Panc1 (cell line): ENCODE measurements at regions not wholly inside any gene's neighbourhood (a gene's known extent, or its start where the extent isn't known, plus 50 kb on each side); places are given as distances from the start of the nearest gene placed in this dataset.

Experiments used
- ATAC-seq: fragments of 200-7000 bp; cut with Tn5 transposase; 2 replicates; pipeline ENCODE4 v1.9.1; 2020; ENCODE audit warnings: mild to moderate bottlenecking, moderate library complexity
- BruUV-seq: library from RNA; stranded (reverse); fragments of 400-500 nt; replicated peaks from 2 replicates; lab custom pipeline; 2021; lab: Mats Ljungman, UMichigan
- CTCF ChIA-PET: fragments of 300-600 bp; sonication (Branson Sonifier 250); formaldehyde crosslinking; loops from one replicate; lab custom pipeline; 2022; ENCODE audit warnings: antibody characterized with exemption; lab: Charles Lee
- POLR2A ChIA-PET: fragments of 300-600 bp; sonication (Branson Sonifier 250); formaldehyde crosslinking; loops from one replicate; lab custom pipeline; 2022; ENCODE audit warnings: antibody characterized with exemption; lab: Charles Lee
- DNase-seq: peaks from one replicate; pipeline ENCODE4 v3.0.0-alpha.2; 2010; ENCODE audit warnings: low read depth, low spot score
- H3K27ac ChIP-seq: 2 replicates; pipeline ENCODE4 v1.5.1; 2011; ENCODE audit warnings: mild to moderate bottlenecking, low read length, inconsistent platforms
- H3K27me3 ChIP-seq: fragments of 200-500 bp; sonication (Bioruptor generic); 2 replicates; pipeline ENCODE4 v1.6.0; 2014; ENCODE audit warnings: low read length, inconsistent platforms; ENCODE audit not compliant: control insufficient read depth, insufficient read depth
- H3K36me3 ChIP-seq: fragments of 200-500 bp; sonication (Bioruptor generic); 2 replicates; pipeline ENCODE4 v1.5.1; 2014; ENCODE audit warnings: inconsistent platforms, mild to moderate bottlenecking, low read length, moderate library complexity; ENCODE audit not compliant: control insufficient read depth, insufficient read depth
- H3K4me1 ChIP-seq: 2 replicates; pipeline ENCODE4 v1.5.1; 2011; ENCODE audit warnings: inconsistent platforms, mild to moderate bottlenecking, low read length, moderate library complexity; ENCODE audit not compliant: control insufficient read depth, insufficient read depth
- H3K4me3 ChIP-seq, 2 experiments: 2 replicates each; pipeline ENCODE4 v1.5.1; 2011 to 2012; ENCODE audit warnings: low read depth in 2 of 2, low read length in 2 of 2, mild to moderate bottlenecking in 2 of 2, inconsistent platforms in 1 of 2, moderate library complexity in 1 of 2
- H3K9me3 ChIP-seq: fragments of 200-500 bp; sonication (Bioruptor generic); 2 replicates; pipeline ENCODE4 v1.5.1; 2014; ENCODE audit warnings: low read depth, mild to moderate bottlenecking, inconsistent platforms, low read length, moderate library complexity; ENCODE audit not compliant: control insufficient read depth, insufficient read depth
- CTCF ChIP-seq: fragments of 450-650 bp; IDR thresholded peaks from 2 replicates; pipeline ENCODE4 v1.5.1; 2017; ENCODE audit warnings: mild to moderate bottlenecking
- POLR2AphosphoS5 ChIP-seq: IDR thresholded peaks from 2 replicates; pipeline ENCODE4 v1.6.1; 2012; ENCODE audit warnings: mild to moderate bottlenecking, low read depth, low read length, moderate library complexity
- REST ChIP-seq, 2 experiments: IDR thresholded peaks; 2 replicates each; pipeline ENCODE4 v1.6.1; 2011 to 2012; ENCODE audit warnings: low read depth in 2 of 2, control low read depth in 1 of 2, low read length in 1 of 2, mild to moderate bottlenecking in 1 of 2, moderate library complexity in 1 of 2; ENCODE audit not compliant: insufficient read depth in 1 of 2
- SIN3A ChIP-seq: IDR thresholded peaks from 2 replicates; pipeline ENCODE4 v1.6.1; 2012; ENCODE audit warnings: low read depth, mild to moderate bottlenecking, low read length, moderate library complexity, borderline replicate concordance; ENCODE audit not compliant: insufficient read depth
- TCF7L2 ChIP-seq: IDR thresholded peaks from 2 replicates; pipeline ENCODE4 v1.6.1; 2011; ENCODE audit warnings: mild to moderate bottlenecking, low read depth, low read length, inconsistent platforms
- in situ Hi-C: cut with HindIII; loops from 2 replicates; pipeline ENCODE4 v1.10.0; 2016; ENCODE audit warnings: low sequenced_read_pairs, low pct_unique_long_range_greater_than_20kb
- intact Hi-C: fragments of 100-400 bp; cut with micrococcal nuclease; formaldehyde crosslinking; loops from one replicate; pipeline ENCODE4 v1.10.0; 2022; ENCODE audit not compliant: unreplicated experiment

- intact Hi-C loops = no loop called here
- BruUV-seq = no TSS peak
- Histone ChIP-seq H3K9me3 (no peaks in the 10 kb centered on the region), H3K36me3 (no peaks in the 10 kb centered on the region), H3K27me3 (no peaks in the 10 kb centered on the region), H3K27ac (no peak overlapping the region), H3K4me1 (no peaks in the 10 kb centered on the region), H3K4me3 (no peak overlapping the region)
- CTCF ChIA-PET = no interaction called here
- in situ Hi-C loops = no loop called here
- POLR2A ChIA-PET = no interaction called here
- TF ChIP-seq CTCF = no peak
- DNase-seq = no peak
- ATAC-seq = no peak
These were observed 746.8 kb downstream of the HDGFL1 start for GRCh38 chr6:23316131-23316530.

- ATAC-seq (no peak), DNase-seq (no peak)
- TF ChIP-seq POLR2AphosphoS5 (no peak), SIN3A (no peak), TCF7L2 (no peak), REST (IDR thresholded peaks at IDR 0.05; ENCODE audit: insufficient read depth in 1 of 2, low read depth in 2 of 2, low read length in 1 of 2) (no peak), CTCF (no peak)
- Histone ChIP-seq H3K4me1 (no peaks in the 10 kb centered on the region), H3K27ac (no peak overlapping the region), H3K9me3 (no peaks in the 10 kb centered on the region), H3K27me3 (no peaks in the 10 kb centered on the region), H3K36me3 (no peaks in the 10 kb centered on the region), H3K4me3 (no peak overlapping the region)
- CTCF ChIA-PET = no interaction called here
- intact Hi-C loops = no loop called here
- in situ Hi-C loops = no loop called here
- POLR2A ChIA-PET = no interaction called here
- BruUV-seq = no TSS peak
These were observed 747.6 kb downstream of the HDGFL1 start for GRCh38 chr6:23316931-23317330.

GRCh38 chr6:23319582-23319981 lies 750.2 kb downstream of the HDGFL1 start:
- Histone ChIP-seq H3K9me3 (no peaks in the 10 kb centered on the region), H3K36me3 (no peaks in the 10 kb centered on the region), H3K27ac (no peak overlapping the region), H3K4me3 (no peak overlapping the region), H3K27me3 (no peaks in the 10 kb centered on the region), H3K4me1 (no peaks in the 10 kb centered on the region)
- CTCF ChIA-PET = no interaction called here
- in situ Hi-C loops = no loop called here
- TF ChIP-seq SIN3A = no peak
- TF ChIP-seq CTCF = no peak
- no peak for TF ChIP-seq REST (IDR thresholded peaks at IDR 0.05; ENCODE audit: insufficient read depth in 1 of 2, low read depth in 2 of 2, low read length in 1 of 2)
- TF ChIP-seq TCF7L2 = no peak
- no peak for TF ChIP-seq POLR2AphosphoS5
- ATAC-seq (no peak), DNase-seq (no peak)
- POLR2A ChIA-PET = no interaction called here
- no TSS peak for BruUV-seq
- intact Hi-C loops = no loop called here
